A673 (cell line): ENCODE measurements at regions not wholly inside any gene's neighbourhood (a gene's known extent, or its start where the extent isn't known, plus 50 kb on each side); places are given as distances from the start of the nearest gene placed in this dataset.

ENCODE experiments used
- BruUV-seq: library from RNA; stranded (reverse); fragments of 400-500 nt; replicated peaks from 2 replicates; lab custom pipeline; 2021; lab: Mats Ljungman, UMichigan
- CTCF ChIA-PET: fragments of 300-600 bp; sonication (Branson Sonifier 250); formaldehyde crosslinking; loops from one replicate; lab custom pipeline; 2022; ENCODE audit warnings: antibody characterized with exemption; lab: Charles Lee
- POLR2A ChIA-PET: fragments of 300-600 bp; sonication (Branson Sonifier 250); formaldehyde crosslinking; loops from one replicate; lab custom pipeline; 2022; ENCODE audit warnings: antibody characterized with exemption; ENCODE audit not compliant: low non-redundant PET; lab: Charles Lee
- DNase-seq: peaks from one replicate; pipeline ENCODE4 v3.0.0-alpha.2; 2015; ENCODE audit warnings: low spot score
- H3K27ac ChIP-seq: fragments of 200-600 bp; sonication (generic); 2 replicates; pipeline ENCODE4 v1.5.1; 2016; ENCODE audit warnings: mixed run types, low read depth, mild to moderate bottlenecking, mixed read lengths, antibody characterized with exemption, low read length; ENCODE audit not compliant: poor library complexity, severe bottlenecking
- H3K27me3 ChIP-seq: fragments of 200-600 bp; sonication (generic); replicated peaks from 2 replicates; pipeline ENCODE4 v1.6.1; 2017; ENCODE audit warnings: mixed run types, low read depth, mild to moderate bottlenecking, mixed read lengths, antibody characterized with exemption, low read length; ENCODE audit not compliant: insufficient read depth, poor library complexity
- H3K36me3 ChIP-seq: fragments of 200-600 bp; sonication (generic); 2 replicates; pipeline ENCODE4 v1.6.1; 2016; ENCODE audit warnings: mixed run types, mild to moderate bottlenecking, mixed read lengths, antibody characterized with exemption, low read length; ENCODE audit not compliant: insufficient read depth, poor library complexity, severe bottlenecking
- H3K4me1 ChIP-seq: fragments of 200-600 bp; sonication (generic); 2 replicates; pipeline ENCODE4 v1.6.1; 2017; ENCODE audit warnings: mixed run types, mild to moderate bottlenecking, mixed read lengths, antibody characterized with exemption, low read length; ENCODE audit not compliant: insufficient read depth, poor library complexity, severe bottlenecking
- H3K4me3 ChIP-seq: fragments of 200-600 bp; sonication (generic); 2 replicates; pipeline ENCODE4 v1.5.1; 2016; ENCODE audit warnings: low read depth, mixed run types, mild to moderate bottlenecking, mixed read lengths, low read length; ENCODE audit not compliant: poor library complexity, severe bottlenecking
- H3K9me3 ChIP-seq: fragments of 200-600 bp; sonication (generic); 2 replicates; pipeline ENCODE4 v1.6.1; 2016; ENCODE audit warnings: mixed run types, low read depth, mild to moderate bottlenecking, mixed read lengths, antibody characterized with exemption, low read length; ENCODE audit not compliant: poor library complexity, severe bottlenecking
- EZH2 ChIP-seq: fragments of 200-600 bp; sonication (generic); IDR thresholded peaks from 2 replicates; pipeline ENCODE4 v1.6.1; 2017; ENCODE audit warnings: borderline replicate concordance, low read depth, mild to moderate bottlenecking, mixed read lengths, antibody characterized with exemption, low read length; ENCODE audit not compliant: poor library complexity, severe bottlenecking
- intact Hi-C: fragments of 100-400 bp; cut with micrococcal nuclease; formaldehyde crosslinking; loops from one replicate; pipeline ENCODE4 v1.10.0; 2022; ENCODE audit not compliant: unreplicated experiment
- TF ChIP-seq, protein P1 (sequence below): fragments of 300-800, 200-600 bp; sonication (generic); conservative IDR thresholded peaks from 2 replicates; pipeline ENCODE4 v1.5.1; 2017; ENCODE audit warnings: low read depth, mild to moderate bottlenecking, antibody characterized with exemption, low read length, moderate library complexity, mixed read lengths

DNA sequence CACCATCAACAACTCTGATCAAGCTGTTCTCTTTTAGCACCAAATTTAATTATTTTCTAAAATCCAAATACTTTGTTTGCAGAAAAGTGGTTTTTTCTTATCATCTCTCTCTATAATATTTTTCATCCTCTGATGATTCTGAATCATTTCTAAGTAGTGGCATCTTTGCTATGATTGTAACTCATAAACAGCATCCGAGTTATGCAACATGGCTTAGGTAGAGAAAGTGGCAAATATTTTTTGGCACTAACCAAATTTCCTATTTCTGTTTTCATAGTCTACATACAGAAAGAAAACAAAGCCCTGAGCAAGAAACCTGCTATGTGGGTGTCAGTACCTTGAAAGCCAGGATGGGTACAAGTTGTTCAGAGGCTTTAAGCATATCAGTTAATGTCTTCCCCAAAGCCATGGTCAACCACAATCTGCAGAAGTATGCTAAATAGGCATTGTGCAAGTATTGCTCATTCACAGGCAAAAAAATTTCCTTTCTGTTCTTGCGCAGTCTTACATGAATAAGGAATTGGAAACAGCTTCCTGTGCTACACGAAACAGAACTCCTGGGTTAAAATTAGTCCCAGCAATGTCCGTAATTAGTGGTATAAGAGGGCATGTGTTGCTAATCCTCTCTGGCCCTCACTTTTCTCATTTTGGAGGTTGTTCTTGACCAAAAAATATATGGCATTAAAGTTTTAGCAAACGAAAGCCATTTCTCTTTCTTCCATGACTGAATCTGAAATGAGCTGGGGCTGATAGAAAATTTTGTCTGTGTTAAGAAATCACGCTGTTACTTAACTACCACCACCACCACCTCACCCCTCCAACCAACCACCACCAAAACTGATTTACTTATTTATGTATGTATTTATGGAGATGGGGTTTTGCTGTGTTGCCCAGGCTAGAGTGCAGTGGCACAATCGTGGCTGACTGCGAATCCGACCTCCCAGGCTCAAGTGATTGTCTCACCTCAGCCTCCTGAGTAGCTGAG is 325.6 kb upstream of the MAGI2 start:
- no peak overlapping the region for H3K4me3 ChIP-seq
- H3K27ac ChIP-seq = no peak overlapping the region
- H3K36me3 ChIP-seq = no peaks in the 10 kb centered on the region
- H3K27me3 ChIP-seq = no peaks in the 10 kb centered on the region
- no TSS peak for BruUV-seq
- DNase-seq = no peak
- ChIA-PET CTCF (no interaction called here), POLR2A (no interaction called here)
- intact Hi-C loops = no loop called here
- TF ChIP-seq, protein P1, sequence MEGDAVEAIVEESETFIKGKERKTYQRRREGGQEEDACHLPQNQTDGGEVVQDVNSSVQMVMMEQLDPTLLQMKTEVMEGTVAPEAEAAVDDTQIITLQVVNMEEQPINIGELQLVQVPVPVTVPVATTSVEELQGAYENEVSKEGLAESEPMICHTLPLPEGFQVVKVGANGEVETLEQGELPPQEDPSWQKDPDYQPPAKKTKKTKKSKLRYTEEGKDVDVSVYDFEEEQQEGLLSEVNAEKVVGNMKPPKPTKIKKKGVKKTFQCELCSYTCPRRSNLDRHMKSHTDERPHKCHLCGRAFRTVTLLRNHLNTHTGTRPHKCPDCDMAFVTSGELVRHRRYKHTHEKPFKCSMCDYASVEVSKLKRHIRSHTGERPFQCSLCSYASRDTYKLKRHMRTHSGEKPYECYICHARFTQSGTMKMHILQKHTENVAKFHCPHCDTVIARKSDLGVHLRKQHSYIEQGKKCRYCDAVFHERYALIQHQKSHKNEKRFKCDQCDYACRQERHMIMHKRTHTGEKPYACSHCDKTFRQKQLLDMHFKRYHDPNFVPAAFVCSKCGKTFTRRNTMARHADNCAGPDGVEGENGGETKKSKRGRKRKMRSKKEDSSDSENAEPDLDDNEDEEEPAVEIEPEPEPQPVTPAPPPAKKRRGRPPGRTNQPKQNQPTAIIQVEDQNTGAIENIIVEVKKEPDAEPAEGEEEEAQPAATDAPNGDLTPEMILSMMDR = no peak
- TF ChIP-seq EZH2 = no peak
- no peaks in the 10 kb centered on the region for H3K4me1 ChIP-seq
- no peaks in the 10 kb centered on the region for H3K9me3 ChIP-seq

DNA sequence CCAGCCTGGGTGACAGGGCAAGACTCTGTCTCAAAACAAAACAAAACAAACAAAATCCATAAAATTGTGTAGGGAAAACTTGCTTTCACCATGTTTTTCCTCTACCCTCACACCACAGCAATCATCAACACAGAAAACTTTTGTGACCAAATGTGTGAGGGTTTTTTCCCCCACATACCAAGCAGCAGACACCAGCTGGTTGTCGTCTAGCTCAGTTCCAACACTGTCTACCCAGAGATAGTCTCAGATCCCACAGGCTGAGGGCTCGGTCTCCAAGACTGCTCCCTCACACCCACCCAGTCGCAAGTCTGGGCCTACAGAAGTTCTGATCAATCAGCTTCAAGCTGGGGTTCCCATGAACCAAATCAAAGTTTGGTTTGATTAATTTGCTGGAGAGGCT is 322.4 kb upstream of the MAGI2 start:
- CTCF ChIA-PET = no interaction called here
- BruUV-seq = no TSS peak

DNA sequence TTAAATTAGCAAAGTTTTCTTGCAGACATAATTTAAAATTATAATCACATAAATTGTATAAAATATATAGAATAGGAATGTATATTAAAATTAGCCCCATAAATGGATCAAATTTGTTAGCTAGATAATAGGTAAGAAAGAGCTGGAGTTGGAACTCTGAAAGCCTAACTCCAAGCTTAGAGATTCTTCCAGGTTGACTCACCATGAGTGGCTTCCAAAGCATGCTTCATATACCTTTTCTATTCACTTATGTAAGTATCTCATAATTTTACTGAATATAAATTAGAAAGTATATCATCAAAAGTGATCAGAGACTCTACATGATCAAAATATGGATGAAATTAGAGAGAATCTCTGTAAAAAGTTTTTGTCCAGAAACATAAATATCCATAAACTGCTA is 320.7 kb upstream of the MAGI2 start:
- H3K36me3 ChIP-seq = no peaks in the 10 kb centered on the region
- intact Hi-C loops = no loop called here
- ChIA-PET CTCF (no interaction called here), POLR2A (no interaction called here)
- H3K9me3 ChIP-seq = no peaks in the 10 kb centered on the region
- H3K4me1 ChIP-seq = no peaks in the 10 kb centered on the region
- no TSS peak for BruUV-seq
- no peak overlapping the region for H3K27ac ChIP-seq
- no peak overlapping the region for H3K4me3 ChIP-seq
- TF ChIP-seq EZH2 = no peak
- TF ChIP-seq, protein P1 = no peak
- peaks cover 17% of the 10 kb centered on the region for H3K27me3 ChIP-seq
- DNase-seq = no peak

More for the DNA sequence above, 322.4 kb upstream of the MAGI2 start:
- no peak for DNase-seq
- H3K27ac ChIP-seq = no peak overlapping the region
- H3K4me1 ChIP-seq = no peaks in the 10 kb centered on the region
- H3K4me3 ChIP-seq = no peak overlapping the region
- no peaks in the 10 kb centered on the region for H3K36me3 ChIP-seq
- no peak for TF ChIP-seq EZH2
- TF ChIP-seq, protein P1 = no peak
- no peaks in the 10 kb centered on the region for H3K9me3 ChIP-seq
- peaks cover 17% of the 10 kb centered on the region for H3K27me3 ChIP-seq
- POLR2A ChIA-PET = no interaction called here
- intact Hi-C loops = no loop called here
